OCI-LY7 (cell line): ENCODE measurements at regions not wholly inside any gene's neighbourhood (a gene's known extent, or its start where the extent isn't known, plus 50 kb on each side); places are given as distances from the start of the nearest gene placed in this dataset.
"Not testable (repeated sequence)": the region's sequence is repeated elsewhere in the genome, so short reads cannot be mapped to it uniquely, and the experiment has no call there.

ENCODE experiments used
- BruUV-seq: library from RNA; stranded (reverse); fragments of 400-500 nt; replicated peaks from 2 replicates; lab custom pipeline; 2021; lab: Mats Ljungman, UMichigan
- CTCF ChIA-PET: fragments of 300-600 bp; sonication (Branson Sonifier 250); formaldehyde crosslinking; loops from one replicate; lab custom pipeline; 2022; ENCODE audit warnings: antibody characterized with exemption; ENCODE audit not compliant: unreplicated experiment; lab: Charles Lee
- POLR2A ChIA-PET: fragments of 300-600 bp; sonication (Branson Sonifier 250); formaldehyde crosslinking; loops from one replicate; lab custom pipeline; 2022; ENCODE audit warnings: antibody characterized with exemption; lab: Charles Lee
- DNase-seq: peaks from one replicate; pipeline ENCODE4 v3.0.0-alpha.2; 2015; ENCODE audit warnings: low spot score
- H2AFZ ChIP-seq: fragments of 200-600 bp; sonication (generic), shearing (Covaris generic); 2 replicates; pipeline ENCODE4 v1.6.1; 2014; ENCODE audit warnings: mild to moderate bottlenecking, antibody characterized with exemption, low read length, moderate library complexity
- H3K27ac ChIP-seq: fragments of 200-600 bp; sonication (generic); 2 replicates; pipeline ENCODE4 v1.5.1; 2014; ENCODE audit warnings: mixed run types, low read depth, mild to moderate bottlenecking, moderate library complexity, low read length, inconsistent platforms; ENCODE audit not compliant: poor library complexity, severe bottlenecking
- H3K36me3 ChIP-seq: fragments of 200-600 bp; sonication (generic); 2 replicates; pipeline ENCODE4 v1.6.1; 2014; ENCODE audit warnings: mild to moderate bottlenecking, antibody characterized with exemption, low read length, moderate library complexity, mixed read lengths; ENCODE audit not compliant: insufficient read depth
- H3K4me1 ChIP-seq: fragments of 200-600 bp; sonication (generic); 2 replicates; pipeline ENCODE4 v1.5.1; 2014; ENCODE audit warnings: mild to moderate bottlenecking, low read length; ENCODE audit not compliant: insufficient read depth, poor library complexity, severe bottlenecking
- H3K4me2 ChIP-seq: fragments of 200-600 bp; sonication (generic); 2 replicates; pipeline ENCODE4 v1.6.1; 2014; ENCODE audit warnings: mild to moderate bottlenecking, low read length
- H3K4me3 ChIP-seq: fragments of 200-600 bp; sonication (generic); 2 replicates; pipeline ENCODE4 v1.5.1; 2014; ENCODE audit warnings: mild to moderate bottlenecking, low read depth, low read length; ENCODE audit not compliant: poor library complexity, severe bottlenecking
- H3K79me2 ChIP-seq: fragments of 200-600 bp; sonication (generic); 2 replicates; pipeline ENCODE4 v1.6.1; 2016; ENCODE audit warnings: low read depth, mild to moderate bottlenecking, low read length, moderate library complexity, mixed read lengths; ENCODE audit not compliant: insufficient read depth
- H3K9me2 ChIP-seq: fragments of 200-600 bp; sonication (generic); 2 replicates; pipeline ENCODE4 v1.6.1; 2016; ENCODE audit warnings: mild to moderate bottlenecking, low read length, mixed read lengths; ENCODE audit not compliant: insufficient read depth
- H3K9me3 ChIP-seq: fragments of 200-600 bp; sonication (generic); 2 replicates; pipeline ENCODE4 v1.6.1; 2014; ENCODE audit warnings: mild to moderate bottlenecking, mixed run types, low read length, mixed read lengths
- H4K20me1 ChIP-seq: fragments of 200-600 bp; sonication (generic); 2 replicates; pipeline ENCODE4 v1.6.1; 2014; ENCODE audit warnings: mild to moderate bottlenecking, antibody characterized with exemption, low read length, moderate library complexity, mixed read lengths; ENCODE audit not compliant: insufficient read depth
- CTCF ChIP-seq: fragments of 200-600 bp; sonication (generic); conservative IDR thresholded peaks from 2 replicates; pipeline ENCODE4 v1.5.1; 2014; ENCODE audit warnings: mild to moderate bottlenecking, antibody characterized with exemption, low read length, moderate library complexity, mixed read lengths
- EZH2phosphoT487 ChIP-seq: fragments of 200-600 bp; sonication (generic); IDR thresholded peaks from 2 replicates; pipeline ENCODE4 v1.6.1; 2018; ENCODE audit warnings: low read depth, borderline replicate concordance, mild to moderate bottlenecking, mixed run types, antibody characterized with exemption, low read length, moderate library complexity, mixed read lengths
- intact Hi-C: fragments of 100-400 bp; cut with micrococcal nuclease; formaldehyde crosslinking; loops from one replicate; pipeline ENCODE4 v1.10.0; 2022; ENCODE audit not compliant: unreplicated experiment

GRCh38 chr20:30922129-30922528 lies 335.3 kb upstream of the DEFB115 start:
- no peaks in the 10 kb centered on the region for H4K20me1 ChIP-seq
- DNase-seq = no peak
- H3K27ac ChIP-seq = no peak overlapping the region
- no peaks in the 10 kb centered on the region for H3K36me3 ChIP-seq
- H3K9me3 ChIP-seq = no peaks in the 10 kb centered on the region
- intact Hi-C loops = no loop called here
- H3K4me2 ChIP-seq = no peak overlapping the region
- CTCF ChIA-PET = no interaction called here
- H3K9me2 ChIP-seq = no peaks in the 10 kb centered on the region
- TF ChIP-seq CTCF (no peak), EZH2phosphoT487 (no peak)
- no TSS peak for BruUV-seq
- no peak overlapping the region for H2AFZ ChIP-seq
- no peak overlapping the region for H3K4me3 ChIP-seq
- H3K79me2 ChIP-seq = no peaks in the 10 kb centered on the region
- POLR2A ChIA-PET = no interaction called here
- no peaks in the 10 kb centered on the region for H3K4me1 ChIP-seq

- CTCF ChIA-PET = no interaction called here
- no peaks in the 10 kb centered on the region for H3K79me2 ChIP-seq
- H4K20me1 ChIP-seq = no peaks in the 10 kb centered on the region
- no peak overlapping the region for H2AFZ ChIP-seq
- no peak overlapping the region for H3K4me3 ChIP-seq
- H3K9me2 ChIP-seq = no peaks in the 10 kb centered on the region
- H3K4me2 ChIP-seq = no peak overlapping the region
- no TSS peak for BruUV-seq
- no peak for DNase-seq
- H3K27ac ChIP-seq = no peak overlapping the region
- no peaks in the 10 kb centered on the region for H3K36me3 ChIP-seq
- intact Hi-C loops = no loop called here
- peaks cover 4% of the 10 kb centered on the region; the same call in 1 of the 2 replicates for H3K9me3 ChIP-seq
- no peaks in the 10 kb centered on the region for H3K4me1 ChIP-seq
- TF ChIP-seq CTCF (no peak), EZH2phosphoT487 (no peak)
- POLR2A ChIA-PET = no interaction called here
Measured at GRCh38 chr20:30937790-30938189, 319.7 kb upstream of the DEFB115 start.

- H3K9me3 ChIP-seq = no peaks in the 10 kb centered on the region
- no peak overlapping the region for H3K27ac ChIP-seq
- no peak for DNase-seq
- H3K4me3 ChIP-seq = no peak overlapping the region
- H3K9me2 ChIP-seq = no peaks in the 10 kb centered on the region
- no peaks in the 10 kb centered on the region for H3K36me3 ChIP-seq
- POLR2A ChIA-PET = no interaction called here
- CTCF ChIA-PET = no interaction called here
- H3K79me2 ChIP-seq = no peaks in the 10 kb centered on the region
- TF ChIP-seq EZH2phosphoT487 (no peak), CTCF (no peak)
- H4K20me1 ChIP-seq = no peaks in the 10 kb centered on the region
- no peak overlapping the region for H2AFZ ChIP-seq
- no peaks in the 10 kb centered on the region for H3K4me1 ChIP-seq
- BruUV-seq = no TSS peak
- no peak overlapping the region for H3K4me2 ChIP-seq
- intact Hi-C loops = no loop called here
Measured at GRCh38 chr20:30949761-30950160, 307.7 kb upstream of the DEFB115 start.

GRCh38 chr20:30951088-30951487 lies 306.4 kb upstream of the DEFB115 start:
- H3K36me3 ChIP-seq, BruUV-seq, H3K4me3 ChIP-seq, DNase-seq, H3K9me2 ChIP-seq, H3K79me2 ChIP-seq, intact Hi-C loops, CTCF ChIA-PET, H3K4me1 ChIP-seq, H3K27ac ChIP-seq, H4K20me1 ChIP-seq, H3K9me3 ChIP-seq, H2AFZ ChIP-seq, H3K4me2 ChIP-seq: not testable (repeated sequence)
- POLR2A ChIA-PET = interaction anchor here (0.6 kb wide), 1 partner anchor 28 kb away, joined by 4 read pairs; no protein-coding TSS in a partner anchor
